IMR-90 (cell line): ENCODE measurements at regions not wholly inside any gene's neighbourhood (a gene's known extent, or its start where the extent isn't known, plus 50 kb on each side); places are given as distances from the start of the nearest gene placed in this dataset.

Experiments used
- ATAC-seq: fragments of 200-7000 bp; cut with Tn5 transposase; 2 replicates; pipeline ENCODE4 v1.9.1; 2020; ENCODE audit warnings: low read depth, mild to moderate bottlenecking, moderate library complexity
- BruUV-seq: library from RNA; stranded (reverse); fragments of 400-500 nt; replicated peaks from 2 replicates; lab custom pipeline; 2021; lab: Mats Ljungman, UMichigan
- CTCF ChIA-PET: fragments of 300-600 bp; formaldehyde crosslinking; extraction: SDS; loops from one replicate; lab custom pipeline; 2021; ENCODE audit warnings: antibody characterized with exemption; lab: Yijun Ruan, JAX
- POLR2A ChIA-PET: fragments of 300-600 bp; sonication (Branson Sonifier 250); formaldehyde crosslinking; loops from one replicate; lab custom pipeline; 2022; ENCODE audit warnings: antibody characterized with exemption; ENCODE audit not compliant: unreplicated experiment; lab: Charles Lee
- DNase-seq: peaks from one replicate; pipeline ENCODE4 v3.0.0; 2013
- H2AFZ ChIP-seq: replicated peaks from 2 replicates; pipeline ENCODE3; 2013; ENCODE audit warnings: low read length, mild to moderate bottlenecking; ENCODE audit not compliant: poor library complexity
- H2AK5ac ChIP-seq: 2 replicates; pipeline ENCODE4 v1.6.1; 2013; ENCODE audit warnings: low read depth, low read length, inconsistent platforms
- H2AK9ac ChIP-seq: replicated peaks from 2 replicates; pipeline ENCODE3; 2013; ENCODE audit warnings: mild to moderate bottlenecking, low read depth, low read length, moderate library complexity; ENCODE audit not compliant: poor library complexity
- H2BK120ac ChIP-seq: 2 replicates; pipeline ENCODE4 v1.6.1; 2013; ENCODE audit warnings: low read depth, low read length, inconsistent platforms
- H2BK15ac ChIP-seq: 3 replicates; pipeline ENCODE4 v1.6.1; 2013; ENCODE audit warnings: low read depth, low read length, inconsistent platforms
- H2BK20ac ChIP-seq: 2 replicates; pipeline ENCODE4 v1.6.1; 2013; ENCODE audit warnings: low read depth, mild to moderate bottlenecking, inconsistent platforms, low read length, moderate library complexity
- H2BK5ac ChIP-seq: 2 replicates; pipeline ENCODE4 v1.6.1; 2013; ENCODE audit warnings: mild to moderate bottlenecking, low read depth, low read length, inconsistent platforms; ENCODE audit not compliant: poor library complexity, severe bottlenecking
- H3K14ac ChIP-seq: replicated peaks from 2 replicates; pipeline ENCODE4 v1.6.1; 2013; ENCODE audit warnings: low read depth, low read length, inconsistent platforms
- H3K18ac ChIP-seq: 2 replicates; pipeline ENCODE4 v1.6.1; 2013; ENCODE audit warnings: low read depth, low read length, control low read depth
- H3K23ac ChIP-seq: 2 replicates; pipeline ENCODE4 v1.6.1; 2013; ENCODE audit warnings: low read depth, low read length, inconsistent platforms
- H3K27ac ChIP-seq: 2 replicates; pipeline ENCODE4 v1.5.1; 2013; ENCODE audit warnings: mild to moderate bottlenecking, control low read depth, low read length; ENCODE audit not compliant: insufficient read depth
- H3K27me3 ChIP-seq: 2 replicates; pipeline ENCODE4 v1.6.1; 2013; ENCODE audit warnings: low read length; ENCODE audit not compliant: control insufficient read depth, insufficient read depth
- H3K36me3 ChIP-seq: 2 replicates; pipeline ENCODE4 v1.6.1; 2013; ENCODE audit warnings: low read length, mixed read lengths; ENCODE audit not compliant: control insufficient read depth, insufficient read depth
- H3K4ac ChIP-seq: 2 replicates; pipeline ENCODE4 v1.6.1; 2013; ENCODE audit warnings: low read depth, low read length, inconsistent platforms
- H3K4me1 ChIP-seq: 2 replicates; pipeline ENCODE4 v1.6.1; 2013; ENCODE audit warnings: low read length, mixed read lengths; ENCODE audit not compliant: control insufficient read depth, insufficient read depth
- H3K4me2 ChIP-seq: 2 replicates; pipeline ENCODE4 v1.6.1; 2013; ENCODE audit warnings: low read depth, mild to moderate bottlenecking, control low read depth, low read length, moderate library complexity
- H3K4me3 ChIP-seq: 2 replicates; pipeline ENCODE4 v1.5.1; 2013; ENCODE audit warnings: low read depth, mild to moderate bottlenecking, control low read depth, low read length, moderate library complexity; ENCODE audit not compliant: insufficient read depth
- H3K56ac ChIP-seq: 2 replicates; pipeline ENCODE4 v1.6.1; 2013; ENCODE audit warnings: low read length, inconsistent platforms; ENCODE audit not compliant: insufficient read depth; ENCODE audit errors: extremely low read depth
- H3K79me1 ChIP-seq, 2 experiments: 2 replicates each; pipeline ENCODE4 v1.6.1; 2013; ENCODE audit warnings: low read length in 2 of 2, inconsistent platforms in 1 of 2, low read depth in 1 of 2
- H3K9ac ChIP-seq: 2 replicates; pipeline ENCODE4 v1.6.1; 2013; ENCODE audit warnings: low read depth, low read length, control low read depth
- H3K9me1 ChIP-seq: 2 replicates; pipeline ENCODE4 v1.6.1; 2013; ENCODE audit warnings: low read length, inconsistent platforms; ENCODE audit not compliant: insufficient read depth
- H3K9me3 ChIP-seq: 2 replicates; pipeline ENCODE4 v1.6.1; 2013; ENCODE audit warnings: low read length; ENCODE audit not compliant: control insufficient read depth, insufficient read depth
- H4K20me1 ChIP-seq: 2 replicates; pipeline ENCODE4 v1.6.1; 2013; ENCODE audit warnings: low read length, inconsistent platforms; ENCODE audit not compliant: insufficient read depth
- H4K5ac ChIP-seq: 2 replicates; pipeline ENCODE4 v1.6.1; 2013; ENCODE audit warnings: mild to moderate bottlenecking, low read depth, low read length, control low read depth
- H4K8ac ChIP-seq, 2 experiments: 2 replicates each; pipeline ENCODE4 v1.6.1; 2013; ENCODE audit warnings: low read depth in 2 of 2, low read length in 2 of 2, control low read depth in 1 of 2, inconsistent platforms in 1 of 2
- H4K91ac ChIP-seq: 2 replicates; pipeline ENCODE4 v1.6.1; 2013; ENCODE audit warnings: low read depth, low read length, inconsistent platforms; ENCODE audit not compliant: insufficient read depth
- BHLHE40 ChIP-seq: fragments of 150-350 bp; IDR thresholded peaks from 2 replicates; pipeline ENCODE4 v1.6.1; 2016; ENCODE audit warnings: mild to moderate bottlenecking, low read depth, low read length
- CEBPB ChIP-seq: IDR thresholded peaks from 2 replicates; pipeline ENCODE4 v1.6.1; 2012; ENCODE audit warnings: low read depth, low read length, improper control_type of control experiment
- CHD1 ChIP-seq: IDR thresholded peaks from 2 replicates; pipeline ENCODE4 v1.6.1; 2012; ENCODE audit warnings: low read depth, low read length, improper control_type of control experiment
- CTCF ChIP-seq: conservative IDR thresholded peaks from 2 replicates; pipeline ENCODE4 v1.5.1; 2012; ENCODE audit warnings: mild to moderate bottlenecking, low read depth, low read length, improper control_type of control experiment
- ELK1 ChIP-seq: fragments of 150-350 bp; IDR thresholded peaks from 2 replicates; pipeline ENCODE4 v1.6.1; 2016; ENCODE audit warnings: low read depth, mild to moderate bottlenecking, low read length, moderate library complexity, borderline replicate concordance
- FOS ChIP-seq: fragments of 150-350 bp; IDR thresholded peaks from 2 replicates; pipeline ENCODE4 v1.6.1; 2016; ENCODE audit warnings: low read depth, low read length
- MAFK ChIP-seq: IDR thresholded peaks from 2 replicates; pipeline ENCODE4 v1.6.1; 2012; ENCODE audit warnings: low read depth, low read length, improper control_type of control experiment
- MAZ ChIP-seq: IDR thresholded peaks from 2 replicates; pipeline ENCODE4 v1.6.1; 2012; ENCODE audit warnings: low read depth, mild to moderate bottlenecking, low read length, improper control_type of control experiment, moderate library complexity, borderline replicate concordance
- MXI1 ChIP-seq: IDR thresholded peaks from 2 replicates; pipeline ENCODE4 v1.6.1; 2012; ENCODE audit warnings: low read depth, mild to moderate bottlenecking, low read length, moderate library complexity, borderline replicate concordance
- NFE2L2 ChIP-seq: fragments of 150-350 bp; IDR thresholded peaks from 2 replicates; pipeline ENCODE4 v1.6.1; 2016; ENCODE audit warnings: low read depth, mild to moderate bottlenecking, low read length
- POLR2A ChIP-seq: IDR thresholded peaks from 2 replicates; pipeline ENCODE4 v1.6.1; 2012; ENCODE audit warnings: mild to moderate bottlenecking, low read depth, low read length
- RAD21 ChIP-seq: IDR thresholded peaks from 2 replicates; pipeline ENCODE4 v1.6.1; 2012; ENCODE audit warnings: low read length, improper control_type of control experiment
- RCOR1 ChIP-seq: IDR thresholded peaks from 2 replicates; pipeline ENCODE4 v1.6.1; 2012; ENCODE audit warnings: mild to moderate bottlenecking, low read length, improper control_type of control experiment; ENCODE audit not compliant: insufficient replicate concordance
- RFX5 ChIP-seq: IDR thresholded peaks from 2 replicates; pipeline ENCODE4 v1.8.0; 2012; ENCODE audit warnings: low read depth, mild to moderate bottlenecking, low read length, moderate library complexity
- SMC3 ChIP-seq: fragments of 150-350 bp; IDR thresholded peaks from 2 replicates; pipeline ENCODE4 v1.6.1; 2016; ENCODE audit warnings: low read depth, mild to moderate bottlenecking, antibody characterized with exemption, low read length, moderate library complexity
- USF2 ChIP-seq: fragments of 150-350 bp; IDR thresholded peaks from 2 replicates; pipeline ENCODE4 v1.6.1; 2017; ENCODE audit warnings: mild to moderate bottlenecking, antibody characterized with exemption, low read length, low read depth
- WGBS, 2 experiments: methylation state at CpG; one replicate each; pipeline versions ENCODE4 v1.1.5 to v1.1.7; 2013; ENCODE audit warnings: missing lambda C conversion rate in 2 of 2; ENCODE audit not compliant: insufficient read length in 1 of 2; ENCODE audit errors: extremely low coverage in 2 of 2; 5-methylcytosine and 5-hydroxymethylcytosine counted together
- dilution Hi-C: fragments of 300-500 bp; cut with HindIII; formaldehyde crosslinking; loops from one replicate; pipeline ENCODE4 v1.14.3; 2018; ENCODE audit warnings: low sequenced_read_pairs; ENCODE audit not compliant: unreplicated experiment
- in situ Hi-C: fragments of 300-500 bp; cut with MboI; formaldehyde crosslinking; loops from 3 replicates; pipeline ENCODE4 v1.14.3; 2019; ENCODE audit warnings: low sequenced_read_pairs, inconsistent platforms, mixed read lengths
- intact Hi-C: fragments of 100-400 bp; cut with micrococcal nuclease; formaldehyde crosslinking; loops from 2 replicates; pipeline ENCODE4 v1.10.0; 2022

- H3K4me3 ChIP-seq: no peak overlapping the region
- no peaks in the 10 kb centered on the region for H3K9me3 ChIP-seq
Observed at GRCh38 chr1:88175120-88175630, 508.9 kb upstream of the PKN2 start.

More at GRCh38 chr1:88175120-88175630, 508.9 kb upstream of the PKN2 start:
- POLR2A ChIA-PET: no interaction called here
- WGBS, 2 experiments: no CpG with 5 or more reads among the region's 3 CpGs
- no peak for TF ChIP-seq MAZ
- TF ChIP-seq MXI1: no peak
- no peak for TF ChIP-seq NFE2L2
- TF ChIP-seq RAD21: no peak
- no peak for TF ChIP-seq USF2
- TF ChIP-seq BHLHE40: no peak
- TF ChIP-seq CEBPB: no peak
- TF ChIP-seq POLR2A: no peak
- TF ChIP-seq CHD1: no peak
- TF ChIP-seq MAFK: no peak
- TF ChIP-seq SMC3: no peak
- TF ChIP-seq FOS: no peak
- TF ChIP-seq RFX5: no peak
- TF ChIP-seq CTCF: no peak
- no peak for TF ChIP-seq RCOR1
- no peak for TF ChIP-seq ELK1
- Histone ChIP-seq H2BK120ac (no peak overlapping the region), H3K27me3 (no peaks in the 10 kb centered on the region), H2BK15ac (no peak overlapping the region), H4K8ac (no peak overlapping the region), H2AK9ac (no peak overlapping the region), H2AFZ (no peak overlapping the region), H3K18ac (no peak overlapping the region), H3K9ac (no peak overlapping the region), H4K91ac (no peak overlapping the region), H4K20me1 (no peaks in the 10 kb centered on the region), H3K23ac (no peak overlapping the region), H3K4ac (no peak overlapping the region), H3K4me2 (no peak overlapping the region), H2BK5ac (no peak overlapping the region), H3K9me1 (no peaks in the 10 kb centered on the region), H2BK20ac (no peak overlapping the region), H3K14ac (no peak overlapping the region), H4K5ac (no peak overlapping the region), H3K4me1 (no peaks in the 10 kb centered on the region; the same call in 1 of the 2 replicates), H3K79me1 (no peaks in the 10 kb centered on the region), H3K56ac (no peak overlapping the region), H2AK5ac (no peak overlapping the region), H3K27ac (no peak overlapping the region), H3K36me3 (no peaks in the 10 kb centered on the region)
- DNase-seq: no peak
- CTCF ChIA-PET: interaction anchor here (1.1 kb wide), 1 partner anchor 847 kb away, joined by 4 read pairs; no protein-coding TSS in a partner anchor
- ATAC-seq: no peak
- dilution Hi-C loops (no loop called here), in situ Hi-C loops (no loop called here), intact Hi-C loops (no loop called here)
- BruUV-seq: no TSS peak
